Retinal pigment epithelial cell (primary cell): ENCODE measurements at regions not wholly inside any gene's neighbourhood (a gene's known extent, or its start where the extent isn't known, plus 50 kb on each side); places are given as distances from the start of the nearest gene placed in this dataset.
"Not testable (repeated sequence)": the region's sequence is repeated elsewhere in the genome, so short reads cannot be mapped to it uniquely, and the experiment has no call there.

Experiments
- DNase-seq: peaks from one replicate; pipeline ENCODE4 v3.0.0-alpha.2; 2010; ENCODE audit warnings: low read depth
- H3K4me3 ChIP-seq: 2 replicates; pipeline ENCODE4 v1.5.1; 2011; ENCODE audit warnings: mild to moderate bottlenecking, low read length, control low read depth, moderate library complexity
- CTCF ChIP-seq: conservative IDR thresholded peaks from 2 replicates; pipeline ENCODE4 v1.5.1; 2011; ENCODE audit warnings: low read depth, low read length, control low read depth, inconsistent platforms

- DNase-seq: no peak
- H3K4me3 ChIP-seq: no peak overlapping the region
- TF ChIP-seq CTCF: no peak
Measured at GRCh38 chr6:84943905-84944304, 179.5 kb upstream of the TBX18 start.

- H3K4me3 ChIP-seq, DNase-seq: not testable (repeated sequence)
Measured at GRCh38 chr6:84941609-84942008, 177.2 kb upstream of the TBX18 start.

GRCh38 chr6:84929212-84929611 is 164.8 kb upstream of the TBX18 start:
- TF ChIP-seq CTCF: no peak

GRCh38 chr6:84927551-84927950 is 163.2 kb upstream of the TBX18 start:
- no peak for TF ChIP-seq CTCF
- DNase-seq: no peak
- no peak overlapping the region for H3K4me3 ChIP-seq

More at GRCh38 chr6:84929212-84929611, 164.8 kb upstream of the TBX18 start:
- DNase-seq: no peak
- H3K4me3 ChIP-seq: no peak overlapping the region

- no peak for DNase-seq
- TF ChIP-seq CTCF: no peak
- H3K4me3 ChIP-seq: no peak overlapping the region
Measured at GRCh38 chr6:84926189-84927155, 162.1 kb upstream of the TBX18 start.

- no peak for TF ChIP-seq CTCF
- H3K4me3 ChIP-seq: no peak overlapping the region
- no peak for DNase-seq
Measured at GRCh38 chr6:84921891-84922290, 157.5 kb upstream of the TBX18 start.

DNA sequence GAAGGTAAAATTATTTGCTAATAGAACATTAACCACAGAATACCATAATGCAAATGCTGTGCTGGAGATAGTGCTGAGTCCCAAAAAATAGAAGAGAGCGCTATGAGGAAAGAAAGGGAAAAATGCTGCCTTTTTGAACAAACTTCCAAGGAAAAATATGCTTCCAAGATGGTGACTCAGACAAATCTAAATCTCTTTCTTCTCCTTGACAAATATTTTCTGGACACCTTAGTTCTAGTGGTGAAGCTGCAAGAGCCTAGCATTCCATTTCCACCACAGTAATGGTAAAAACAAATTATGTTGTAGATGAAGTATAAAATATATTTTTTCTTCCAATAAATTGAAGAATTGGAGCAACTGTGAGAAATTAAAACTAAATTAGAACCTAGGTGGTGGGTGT is 155.6 kb upstream of the TBX18 start:
- no peak for TF ChIP-seq CTCF
- H3K4me3 ChIP-seq: no peak overlapping the region
- no peak for DNase-seq
